Activated naive CD4-positive, alpha-beta T cell treated with anti-CD3 and anti-CD28 coated beads for 36 hours (primary cell): ENCODE measurements at regions not wholly inside any gene's neighbourhood (a gene's known extent, or its start where the extent isn't known, plus 50 kb on each side); places are given as distances from the start of the nearest gene placed in this dataset.
"Not testable (repeated sequence)": the region's sequence is repeated elsewhere in the genome, so short reads cannot be mapped to it uniquely, and the experiment has no call there.

ENCODE experiments used
- CTCF ChIA-PET: fragments of 350-600 bp; sonication (Branson Sonifier 250); formaldehyde crosslinking; loops from one replicate; lab custom pipeline; 2021; ENCODE audit warnings: antibody characterized with exemption; lab: Charles Lee
- DNase-seq: peaks from one replicate; pipeline ENCODE4 v3.0.0-alpha.2; 2020
- H3K27ac Mint-ChIP-seq: one replicate; pipeline ENCODE4 v1.8.0; 2021; ENCODE audit warnings: mild to moderate bottlenecking, mixed read lengths
- H3K27me3 Mint-ChIP-seq: one replicate; pipeline ENCODE4 v1.8.0; 2021; ENCODE audit warnings: low read depth, mixed read lengths
- H3K36me3 Mint-ChIP-seq: one replicate; pipeline ENCODE4 v1.8.0; 2021; ENCODE audit warnings: low read depth, mixed read lengths
- H3K4me1 Mint-ChIP-seq: one replicate; pipeline ENCODE4 v1.8.0; 2021; ENCODE audit warnings: low read depth, mixed read lengths
- H3K4me3 Mint-ChIP-seq: one replicate; pipeline ENCODE4 v1.8.0; 2021; ENCODE audit warnings: mild to moderate bottlenecking, moderate library complexity, mixed read lengths
- H3K9me3 Mint-ChIP-seq: one replicate; pipeline ENCODE4 v1.8.0; 2021; ENCODE audit warnings: mixed read lengths
- intact Hi-C: fragments of 100-400 bp; cut with micrococcal nuclease; formaldehyde crosslinking; loops from one replicate; pipeline ENCODE4 v1.15.1; 2023

GRCh38 chr12:3376779-3377455 is 114.1 kb upstream of the PRMT8 start:
- H3K9me3 Mint-ChIP-seq, result no peaks in the 10 kb centered on the region
- CTCF ChIA-PET, result no interaction called here
- no peak overlapping the region for H3K4me3 Mint-ChIP-seq
- no peak overlapping the region for H3K27ac Mint-ChIP-seq
- H3K4me1 Mint-ChIP-seq, result no peaks in the 10 kb centered on the region
- no peak for DNase-seq
- no peaks in the 10 kb centered on the region for H3K36me3 Mint-ChIP-seq
- intact Hi-C loops, result no loop called here
- peaks cover 8% of the 10 kb centered on the region for H3K27me3 Mint-ChIP-seq

GRCh38 chr12:3378655-3379054 is 112.3 kb upstream of the PRMT8 start:
- Mint-ChIP-seq H3K4me1 (no peaks in the 10 kb centered on the region), H3K36me3 (no peaks in the 10 kb centered on the region), H3K9me3 (no peaks in the 10 kb centered on the region), H3K4me3 (no peak overlapping the region), H3K27me3 (peaks cover 10% of the 10 kb centered on the region), H3K27ac (no peak overlapping the region)
- no peak for DNase-seq
- CTCF ChIA-PET, result no interaction called here
- intact Hi-C loops, result no loop called here

DNA sequence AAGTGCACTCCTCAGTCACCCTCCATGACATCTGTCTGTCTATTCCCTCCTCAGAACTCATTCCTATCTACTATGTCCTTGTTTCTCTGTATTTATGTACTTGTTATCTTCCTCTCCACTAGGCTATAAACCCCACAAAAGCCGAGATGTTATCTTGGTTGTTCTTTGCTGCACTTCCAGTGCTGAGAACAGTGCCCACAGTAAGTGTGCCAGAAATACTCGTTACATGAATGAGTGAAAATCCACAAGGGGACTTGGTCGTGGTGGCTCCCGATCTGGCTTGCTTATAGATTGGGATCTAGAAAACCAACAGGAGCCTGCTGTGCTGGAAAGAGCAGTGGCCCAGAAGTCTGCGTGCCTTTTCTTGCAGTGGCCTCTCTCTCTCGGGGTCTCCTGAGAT is 111.9 kb upstream of the PRMT8 start:
- Mint-ChIP-seq H3K4me3 (no peak overlapping the region), H3K36me3 (no peaks in the 10 kb centered on the region), H3K9me3 (no peaks in the 10 kb centered on the region), H3K27ac (no peak overlapping the region), H3K4me1 (no peaks in the 10 kb centered on the region), H3K27me3 (peaks cover 12% of the 10 kb centered on the region)
- intact Hi-C loops, result no loop called here
- DNase-seq, result no peak
- CTCF ChIA-PET, result no interaction called here

- CTCF ChIA-PET, result no interaction called here
- DNase-seq, result no peak
- no peak overlapping the region for H3K4me3 Mint-ChIP-seq
- no peaks in the 10 kb centered on the region for H3K9me3 Mint-ChIP-seq
- H3K36me3 Mint-ChIP-seq, result no peaks in the 10 kb centered on the region
- H3K4me1 Mint-ChIP-seq, result no peaks in the 10 kb centered on the region
- H3K27me3 Mint-ChIP-seq, result peaks cover 12% of the 10 kb centered on the region
- no peak overlapping the region for H3K27ac Mint-ChIP-seq
- intact Hi-C loops, result no loop called here
Observed at GRCh38 chr12:3380200-3381043, 110.6 kb upstream of the PRMT8 start.

DNA sequence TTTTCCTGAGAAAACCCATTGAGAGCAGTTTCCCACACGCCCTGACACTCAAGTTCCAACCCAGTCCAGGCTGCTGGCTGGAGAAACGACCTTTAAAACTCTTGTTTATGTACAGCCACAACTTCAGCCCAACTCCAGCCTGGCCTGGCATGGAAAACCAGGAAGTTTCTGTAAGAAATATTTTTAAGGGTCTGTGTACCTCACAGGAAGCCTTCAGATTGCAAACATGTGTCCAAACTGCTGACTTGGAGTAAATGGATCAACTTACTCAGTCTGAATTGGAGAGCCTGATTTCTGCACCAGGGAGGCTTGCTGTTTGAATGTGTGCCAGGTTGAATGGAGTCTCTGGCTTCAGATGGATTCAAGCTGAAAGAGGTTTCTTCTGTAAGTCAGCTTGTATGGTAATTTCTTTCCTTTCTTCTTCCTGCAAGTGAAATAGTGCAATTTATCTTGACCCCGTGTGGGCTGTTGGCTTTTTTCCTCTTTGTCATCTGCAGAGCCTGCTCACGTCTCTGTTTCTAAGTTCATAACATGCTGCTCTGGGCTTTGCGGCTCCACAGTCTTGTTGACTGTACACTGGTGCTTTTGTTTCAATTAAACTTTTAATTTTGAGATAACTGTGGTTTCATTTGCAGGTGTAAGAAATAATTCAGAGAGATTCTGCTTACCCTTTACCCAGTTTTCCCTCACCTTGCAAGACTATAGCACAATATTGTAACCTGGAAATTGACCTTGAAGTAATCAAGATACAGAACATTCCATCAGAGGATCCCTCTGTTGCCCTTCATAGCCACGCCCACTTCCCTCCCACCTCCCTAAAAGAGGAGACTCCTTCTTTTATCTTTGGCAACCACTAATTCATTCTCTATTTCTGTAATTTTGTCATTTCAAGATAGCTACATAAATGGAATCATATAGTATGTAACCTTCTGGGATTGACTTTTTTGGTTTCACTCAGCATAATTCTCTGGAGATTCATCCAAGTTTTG is 109.7 kb upstream of the PRMT8 start:
- Mint-ChIP-seq H3K4me3 (no peak overlapping the region), H3K9me3 (no peaks in the 10 kb centered on the region), H3K4me1 (no peaks in the 10 kb centered on the region), H3K36me3 (no peaks in the 10 kb centered on the region), H3K27ac (no peak overlapping the region), H3K27me3 (peaks cover 12% of the 10 kb centered on the region)
- DNase-seq, result no peak
- intact Hi-C loops, result no loop called here
- CTCF ChIA-PET, result no interaction called here

- H3K27ac Mint-ChIP-seq, result no peak overlapping the region
- CTCF ChIA-PET, result interaction anchor here (0.6 to 1.0 kb wide), 2 partner anchors 19 to 266 kb away, joined by 3 to 8 read pairs; no protein-coding TSS in a partner anchor
- no peaks in the 10 kb centered on the region for H3K9me3 Mint-ChIP-seq
- no peaks in the 10 kb centered on the region for H3K4me1 Mint-ChIP-seq
- no peaks in the 10 kb centered on the region for H3K36me3 Mint-ChIP-seq
- DNase-seq, result no peak
- no peaks in the 10 kb centered on the region for H3K27me3 Mint-ChIP-seq
- no peak overlapping the region for H3K4me3 Mint-ChIP-seq
- intact Hi-C loops, result no loop called here
Observed at GRCh38 chr12:3389986-3390385, 101.0 kb upstream of the PRMT8 start.

DNA sequence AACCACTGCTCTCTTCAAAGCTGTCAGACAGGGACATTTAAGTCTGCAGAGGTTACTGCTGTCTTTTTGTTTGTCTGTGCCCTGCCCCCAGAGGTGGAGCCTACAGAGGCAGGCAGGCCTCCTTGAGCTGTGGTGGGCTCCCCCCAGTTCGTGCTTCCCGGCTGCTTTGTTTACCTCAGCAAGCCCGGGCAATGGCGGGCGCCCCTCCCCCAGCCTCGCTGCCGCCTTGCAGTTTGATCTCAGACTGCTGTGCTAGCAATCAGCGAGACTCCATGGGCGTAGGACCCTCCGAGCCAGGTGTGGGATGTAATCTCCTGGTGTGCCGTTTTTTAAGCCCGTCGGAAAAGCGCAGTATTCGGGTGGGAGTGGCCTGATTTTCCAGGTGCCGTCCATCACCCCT is 93.4 kb upstream of the PRMT8 start:
- H3K4me3 Mint-ChIP-seq, H3K36me3 Mint-ChIP-seq, CTCF ChIA-PET, intact Hi-C loops, DNase-seq, H3K27ac Mint-ChIP-seq, H3K9me3 Mint-ChIP-seq, H3K4me1 Mint-ChIP-seq: not testable (repeated sequence)
- H3K27me3 Mint-ChIP-seq, result peaks cover 25% of the 10 kb centered on the region

DNA sequence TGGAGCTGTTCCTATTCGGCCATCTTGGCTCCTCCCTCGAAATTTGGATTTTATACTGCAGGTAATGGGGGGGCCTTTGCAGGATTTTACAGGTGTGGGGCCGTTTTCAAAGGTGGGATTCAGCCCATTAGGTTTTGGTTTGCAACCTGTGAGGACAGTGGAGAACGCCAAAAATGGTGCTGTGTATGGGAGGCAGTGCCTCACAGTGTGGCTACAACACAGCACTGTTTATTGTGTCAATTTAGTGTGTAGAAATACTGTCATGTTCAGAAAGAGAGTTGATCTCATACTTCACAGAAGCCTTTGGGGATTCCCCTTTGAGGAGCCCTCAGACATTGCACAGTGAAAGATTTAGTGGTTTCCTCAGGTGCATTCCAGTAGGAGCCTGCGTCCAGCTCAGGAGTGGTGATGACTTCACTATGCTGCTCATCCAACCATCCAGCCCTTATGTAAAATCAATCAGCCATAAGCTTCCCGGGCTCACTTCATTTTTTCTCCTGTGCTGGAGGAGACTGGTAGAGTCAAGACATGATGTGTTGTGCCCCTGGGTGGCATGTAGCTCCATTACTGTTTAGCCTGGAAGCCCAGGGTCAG is 92.7 kb upstream of the PRMT8 start:
- H3K27ac Mint-ChIP-seq, result no peak overlapping the region
- H3K4me1 Mint-ChIP-seq, result no peaks in the 10 kb centered on the region
- H3K9me3 Mint-ChIP-seq, result peaks cover 5% of the 10 kb centered on the region
- DNase-seq, result no peak
- no peaks in the 10 kb centered on the region for H3K36me3 Mint-ChIP-seq
- no peak overlapping the region for H3K4me3 Mint-ChIP-seq
- H3K27me3 Mint-ChIP-seq, result peaks cover 27% of the 10 kb centered on the region
- CTCF ChIA-PET, result interaction anchor here (0.8 kb wide), 1 partner anchor 852 kb away, joined by 3 read pairs; no protein-coding TSS in a partner anchor
- intact Hi-C loops, result no loop called here

- intact Hi-C loops, result no loop called here
- H3K27ac Mint-ChIP-seq, result no peak overlapping the region
- H3K27me3 Mint-ChIP-seq, result peaks cover 8% of the 10 kb centered on the region
- no peaks in the 10 kb centered on the region for H3K4me1 Mint-ChIP-seq
- no peak for DNase-seq
- H3K9me3 Mint-ChIP-seq, result peaks cover 48% of the 10 kb centered on the region
- H3K36me3 Mint-ChIP-seq, result peaks cover 3% of the 10 kb centered on the region
- CTCF ChIA-PET, result no interaction called here
- H3K4me3 Mint-ChIP-seq, result no peak overlapping the region
Observed at GRCh38 chr12:3405821-3406220, 85.2 kb upstream of the PRMT8 start.

GRCh38 chr12:3407723-3408122 is 83.3 kb upstream of the PRMT8 start:
- CTCF ChIA-PET, result interaction anchor here (1.1 kb wide), 1 partner anchor 107 kb away, joined by 4 read pairs; no protein-coding TSS in a partner anchor
- Mint-ChIP-seq H3K4me1 (no peaks in the 10 kb centered on the region), H3K36me3 (peaks cover 3% of the 10 kb centered on the region), H3K27me3 (peaks cover 2% of the 10 kb centered on the region), H3K27ac (no peak overlapping the region), H3K9me3 (peaks cover 48% of the 10 kb centered on the region), H3K4me3 (no peak overlapping the region)
- intact Hi-C loops, result no loop called here
- DNase-seq, result no peak

GRCh38 chr12:3409662-3410061 is 81.3 kb upstream of the PRMT8 start:
- CTCF ChIA-PET, result no interaction called here

GRCh38 chr12:3416159-3416558 is 74.8 kb upstream of the PRMT8 start:
- Mint-ChIP-seq H3K36me3 (no peaks in the 10 kb centered on the region), H3K27me3 (peaks cover 6% of the 10 kb centered on the region), H3K27ac (no peak overlapping the region), H3K9me3 (no peaks in the 10 kb centered on the region), H3K4me3 (no peak overlapping the region), H3K4me1 (no peaks in the 10 kb centered on the region)
- CTCF ChIA-PET, result no interaction called here
- DNase-seq, result no peak
- intact Hi-C loops, result no loop called here

More at GRCh38 chr12:3409662-3410061, 81.3 kb upstream of the PRMT8 start:
- Mint-ChIP-seq H3K4me1 (no peaks in the 10 kb centered on the region), H3K4me3 (no peak overlapping the region), H3K27ac (no peak overlapping the region), H3K9me3 (peaks cover 43% of the 10 kb centered on the region), H3K27me3 (peaks cover 6% of the 10 kb centered on the region), H3K36me3 (peaks cover 3% of the 10 kb centered on the region)
- intact Hi-C loops, result no loop called here
- DNase-seq, result no peak
